Spleen (tissue), 11 donors: ENCODE measurements at regions not wholly inside any gene's neighbourhood (a gene's known extent, or its start where the extent isn't known, plus 50 kb on each side); places are given as distances from the start of the nearest gene placed in this dataset.
"Not testable (repeated sequence)": the region's sequence is repeated elsewhere in the genome, so short reads cannot be mapped to it uniquely, and the experiment has no call there.

ENCODE experiments used
- DNase-seq: peaks from one replicate; pipeline ENCODE4 v3.0.0-alpha.2; 2020
- H3K27ac ChIP-seq, 8 donors: fragments of 200-600 bp; sonication (generic) in 7 of 8; 1 replicate in 4 of 8; 2 replicates in 4 of 8; pipeline versions ENCODE4 v1.5.0 to v1.8.0; 2016 to 2021; ENCODE audit warnings: inconsistent platforms in 4 of 8, mild to moderate bottlenecking in 4 of 8, moderate library complexity in 1 of 8
- H3K27me3 ChIP-seq, 7 donors: fragments of 200-600 bp; sonication (generic) in 6 of 7; replicated peaks in 1 of 7; 1 replicate in 4 of 7; 2 replicates in 3 of 7; pipeline versions ENCODE4 v1.5.0 to v1.8.0; 2016 to 2021; ENCODE audit warnings: inconsistent platforms in 3 of 7, mild to moderate bottlenecking in 1 of 7
- H3K36me3 ChIP-seq, 6 donors: fragments of 200-600 bp; sonication (generic) in 5 of 6; 1 replicate in 4 of 6; 2 replicates in 2 of 6; pipeline versions ENCODE4 v1.5.0 to v1.8.0; 2016 to 2021; ENCODE audit warnings: inconsistent platforms in 2 of 6
- H3K4me1 ChIP-seq, 6 donors: fragments of 200-600 bp; sonication (generic) in 5 of 6; 1 replicate in 3 of 6; 2 replicates in 3 of 6; pipeline versions ENCODE4 v1.5.0 to v1.8.0; 2016 to 2021; ENCODE audit warnings: inconsistent platforms in 3 of 6
- H3K4me3 ChIP-seq, 8 donors: fragments of 200-600 bp; sonication (generic) in 7 of 8; 1 replicate in 4 of 8; 2 replicates in 4 of 8; pipeline versions ENCODE4 v1.5.0 to v1.8.0; 2016 to 2021; ENCODE audit warnings: inconsistent platforms in 4 of 8, mild to moderate bottlenecking in 4 of 8, moderate library complexity in 2 of 8
- H3K9me3 ChIP-seq, 8 donors: fragments of 200-600 bp; sonication (generic) in 7 of 8; 1 replicate in 4 of 8; 2 replicates in 4 of 8; pipeline versions ENCODE4 v1.5.0 to v1.8.0; 2016 to 2021; ENCODE audit warnings: inconsistent platforms in 4 of 8
- WGBS, 5 donors: extraction: QIAGEN DNeasy Blood & Tissue Kit in 3 of 5; methylation state at CpG; one replicate each; pipeline versions ENCODE4 v1.1.5 to v1.1.7; 2013 to 2018; 5-methylcytosine and 5-hydroxymethylcytosine counted together
- intact Hi-C: fragments of 100-400 bp; cut with DNase I; formaldehyde crosslinking; loops from one replicate; pipeline ENCODE4 v1.15.0; 2023; ENCODE audit warnings: low total_unique reads
- donor health status: healthy with polysubstance abuse.
- donor health status: DM: no; HTN: no; CAD: no; lungs with moderate emphysema.
- donor health status: DM: no; HTN: no; CAD: no.
- donor health status: Bipolar disorder and iron deficiency.
- donor health status: healthy.
- donor health status: DM: no; HTN: no; CAD: no.
- donor health status: DM: yes; HTN: yes; CAD: no.

- Histone ChIP-seq H3K27ac (peak overlapping the region in 3 of 8 donors; percentile 71 to 81 (median 71)), H3K4me3 (peak overlapping the region in 1 of 8 donors; percentile 21)
- H3K9me3 ChIP-seq, H3K4me1 ChIP-seq, intact Hi-C loops, DNase-seq, H3K27me3 ChIP-seq, H3K36me3 ChIP-seq: not testable (repeated sequence)
- 16 to 61% (median 26%) methylated on average over 2 to 6 of the region's 6 CpGs; no CpG with 5 or more reads in 1 of the 5 donors for WGBS, 5 donors
These were observed 457.1 kb downstream of the TGIF2LY start for GRCh38 chrY:4035801-4036511.
